A549 (cell line): ENCODE measurements at regions not wholly inside any gene's neighbourhood (a gene's known extent, or its start where the extent isn't known, plus 50 kb on each side); places are given as distances from the start of the nearest gene placed in this dataset.

Experiments used
- ATAC-seq, 2 experiments: fragments of 200-7000 bp in 1 of 2; fragments of >200 bp in 1 of 2; cut with Nextera tagmentation in 1 of 2; cut with Tn5 transposase in 1 of 2; 3 replicates each; pipeline versions ENCODE4 v1.8.0 to v1.9.1; 2018 to 2020; ENCODE audit warnings: mild to moderate bottlenecking in 1 of 2, moderate library complexity in 1 of 2
- CTCF ChIA-PET: fragments of 300-600 bp; sonication (Branson Sonifier 250); formaldehyde crosslinking; extraction: SDS; loops from one replicate; lab custom pipeline; 2021; ENCODE audit warnings: antibody characterized with exemption, inconsistent platforms; lab: Yijun Ruan, JAX
- POLR2A ChIA-PET: fragments of 350-600 bp; formaldehyde crosslinking; extraction: SDS; loops from one replicate; lab custom pipeline; 2021; ENCODE audit warnings: antibody characterized with exemption, inconsistent platforms; lab: Yijun Ruan, JAX
- DNase-seq, 2 experiments: peaks; one replicate each; pipeline versions ENCODE4 v3.0.0 to v3.0.0-alpha.2; 2011 to 2016; ENCODE audit warnings: low read depth in 1 of 2, low spot score in 1 of 2
- FAIRE-seq: peaks from 2 replicates; lab custom pipeline; 2011; peaks lifted over from hg19 to GRCh38; lab: Jason Lieb, UNC
- H3K27ac ChIP-seq, 2 experiments: fragments of >200 bp; sonication (Bioruptor Twin); formaldehyde crosslinking; 3 replicates each; pipeline ENCODE4 v1.5.1; 2016 to 2017
- H3K4me1 ChIP-seq: fragments of >200 bp; sonication (Bioruptor Twin); formaldehyde crosslinking; 3 replicates; pipeline ENCODE4 v1.6.1; 2016
- H3K4me2 ChIP-seq: fragments of >200 bp; sonication (Bioruptor Twin); formaldehyde crosslinking; 3 replicates; pipeline ENCODE4 v1.6.1; 2016
- H3K4me3 ChIP-seq: fragments of >200 bp; sonication (Bioruptor Twin); formaldehyde crosslinking; 3 replicates; pipeline ENCODE4 v1.5.1; 2016
- H3K9me3 ChIP-seq: fragments of >200 bp; sonication (Bioruptor Twin); formaldehyde crosslinking; 3 replicates; pipeline ENCODE4 v1.6.1; 2016
- CBX2 ChIP-seq: fragments of 200-600 bp; sonication (generic); IDR thresholded peaks from 2 replicates; pipeline ENCODE4 v1.6.1; 2016; ENCODE audit warnings: low read depth, mild to moderate bottlenecking, borderline replicate concordance
- CBX8 ChIP-seq: fragments of 200-600 bp; sonication (generic); IDR thresholded peaks from 2 replicates; pipeline ENCODE4 v1.6.1; 2016
- CTCF ChIP-seq: fragments of >200 bp; sonication (Bioruptor Twin); formaldehyde crosslinking; IDR thresholded peaks from 3 replicates; pipeline ENCODE4 v1.5.1; 2016
- E2F6 ChIP-seq: IDR thresholded peaks from 2 replicates; pipeline ENCODE4 v1.6.1; 2012; ENCODE audit warnings: low read depth, borderline replicate concordance
- ELK1 ChIP-seq: fragments of 150-350 bp; IDR thresholded peaks from 2 replicates; pipeline ENCODE4 v1.6.1; 2014; ENCODE audit warnings: low read depth, mild to moderate bottlenecking, low read length
- FOSB ChIP-seq: fragments of 250-450 bp; sonication (Bioruptor Pico); IDR thresholded peaks from 2 replicates; pipeline ENCODE4 v1.5.0; 2020; ENCODE audit warnings: mild to moderate bottlenecking, moderate library complexity
- FOSL2 ChIP-seq, 2 experiments: fragments of 450-650 bp in 1 of 2; fragments of >200 bp in 1 of 2; sonication (Bioruptor Twin) in 1 of 2; formaldehyde crosslinking; IDR thresholded peaks; 2 replicates each; pipeline versions ENCODE4 v1.5.0 to v1.6.1; 2016 to 2020; ENCODE audit warnings: mild to moderate bottlenecking in 1 of 2, moderate library complexity in 1 of 2
- GATA3 ChIP-seq: IDR thresholded peaks from 2 replicates; pipeline ENCODE4 v1.6.1; 2012; ENCODE audit warnings: borderline replicate concordance
- HEYL ChIP-seq: fragments of 250-450 bp; sonication (Bioruptor Pico); IDR thresholded peaks from 2 replicates; pipeline ENCODE4 v1.8.0; 2021; ENCODE audit warnings: mild to moderate bottlenecking, moderate library complexity
- HMGXB4 ChIP-seq: fragments of 250-450 bp; sonication (Bioruptor Pico); IDR thresholded peaks from 2 replicates; pipeline ENCODE4 v1.5.0; 2021; ENCODE audit warnings: mild to moderate bottlenecking, moderate library complexity, borderline replicate concordance
- HOXB13 ChIP-seq: fragments of 250-450 bp; sonication (Bioruptor Pico); IDR thresholded peaks from 2 replicates; pipeline ENCODE4 v1.5.0; 2020; ENCODE audit warnings: low read depth, mild to moderate bottlenecking, moderate library complexity
- KDM5A ChIP-seq: fragments of 200-600 bp; sonication (generic); IDR thresholded peaks from 2 replicates; pipeline ENCODE4 v1.6.1; 2016; ENCODE audit warnings: antibody characterized with exemption, mild to moderate bottlenecking
- MAZ ChIP-seq: fragments of 150-350 bp; IDR thresholded peaks from 2 replicates; pipeline ENCODE4 v1.6.1; 2014; ENCODE audit warnings: antibody characterized with exemption, low read depth, low read length, borderline replicate concordance
- MYC ChIP-seq: IDR thresholded peaks from 2 replicates; pipeline ENCODE4 v1.6.1; 2012; ENCODE audit warnings: mild to moderate bottlenecking, inconsistent platforms, low read length, improper control_type of control experiment, borderline replicate concordance
- PBX3 ChIP-seq: IDR thresholded peaks from 2 replicates; pipeline ENCODE4 v1.6.1; 2012
- RAD21 ChIP-seq, 2 experiments: fragments of >200 bp in 1 of 2; sonication (Bioruptor Twin) in 1 of 2; formaldehyde crosslinking in 1 of 2; IDR thresholded peaks in 1 of 2; conservative IDR thresholded peaks in 1 of 2; 2 replicates in 1 of 2; 3 replicates in 1 of 2; pipeline ENCODE4 v1.6.1; 2012 to 2018; ENCODE audit warnings: inconsistent platforms in 1 of 2
- RARB ChIP-seq: fragments of 250-450 bp; sonication (Bioruptor Pico); IDR thresholded peaks from 2 replicates; pipeline ENCODE4 v1.8.0; 2021; ENCODE audit warnings: mild to moderate bottlenecking, moderate library complexity
- RNF2 ChIP-seq: fragments of 200-600 bp; sonication (generic); IDR thresholded peaks from 2 replicates; pipeline ENCODE4 v1.6.1; 2016; ENCODE audit warnings: low read depth, mild to moderate bottlenecking, antibody characterized with exemption, moderate library complexity, borderline replicate concordance
- SMC3 ChIP-seq: fragments of >200 bp; sonication (Bioruptor Twin); formaldehyde crosslinking; IDR thresholded peaks from 3 replicates; pipeline ENCODE4 v1.6.1; 2018; ENCODE audit warnings: inconsistent platforms
- TP53 ChIP-seq: fragments of 250-450 bp; sonication (Bioruptor Pico); IDR thresholded peaks from 2 replicates; pipeline ENCODE4 v1.5.0; 2021; ENCODE audit warnings: mild to moderate bottlenecking, moderate library complexity
- ZSCAN20 ChIP-seq: fragments of 250-450 bp; sonication (Bioruptor Pico); IDR thresholded peaks from 2 replicates; pipeline ENCODE4 v1.8.0; 2022; ENCODE audit warnings: mild to moderate bottlenecking, moderate library complexity
- WGBS: methylation state at CpG from one replicate; pipeline ENCODE4 v1.1.6; 2017; ENCODE audit errors: missing lambda C conversion rate; 5-methylcytosine and 5-hydroxymethylcytosine counted together

GRCh38 chr13:47046706-47047105 is 149.9 kb upstream of the HTR2A start (continued):
- TF ChIP-seq PBX3: no peak
- TF ChIP-seq, all 56 proteins: peak for 0

- FAIRE-seq (no peak), ATAC-seq (no peak), DNase-seq (no peak)
- no peak for TF ChIP-seq CTCF
- no peak for TF ChIP-seq RAD21 (conservative IDR thresholded peaks at IDR 0.05 in 1 of 2, IDR thresholded peaks at IDR 0.05 in 1 of 2)
- TF ChIP-seq ELK1: no peak
- TF ChIP-seq CBX8: no peak
- no peak for TF ChIP-seq MYC
- no peak for TF ChIP-seq FOSB (CRISPR knock-in tag)
- no peak for TF ChIP-seq MAZ
- TF ChIP-seq CBX2: no peak
- TF ChIP-seq KDM5A: no peak
- TF ChIP-seq FOSL2 (IDR thresholded peaks at IDR 0.05): no peak
- TF ChIP-seq FOSL2 (CRISPR knock-in tag; IDR thresholded peaks at IDR 0.05): no peak
- no peak for TF ChIP-seq HOXB13 (CRISPR knock-in tag)
- no peak for TF ChIP-seq ZSCAN20 (CRISPR knock-in tag)
- Histone ChIP-seq H3K4me1 (no peaks in the 10 kb centered on the region), H3K4me2 (no peak overlapping the region), H3K4me3 (no peak overlapping the region), H3K9me3 (no peaks in the 10 kb centered on the region), H3K27ac (no peak overlapping the region)
- POLR2A ChIA-PET: no interaction called here
- WGBS: 3% methylated on average over 2 of the region's 2 CpGs
- CTCF ChIA-PET: no interaction called here
Observed at GRCh38 chr13:47044842-47045241, 148.0 kb upstream of the HTR2A start.

- FAIRE-seq (no peak), DNase-seq (no peak)
- POLR2A ChIA-PET: no interaction called here
- H3K9me3 ChIP-seq: no peaks in the 10 kb centered on the region
- CTCF ChIA-PET: no interaction called here
- 4% methylated on average over 2 of the region's 2 CpGs for WGBS
- no peak for TF ChIP-seq HMGXB4 (CRISPR knock-in tag)
- TF ChIP-seq PBX3: no peak
- no peak for TF ChIP-seq HEYL
- TF ChIP-seq E2F6: no peak
- no peak for TF ChIP-seq RNF2
- TF ChIP-seq TP53 (CRISPR knock-in tag): no peak
- TF ChIP-seq GATA3: no peak
- no peak for TF ChIP-seq SMC3
- TF ChIP-seq RARB (CRISPR knock-in tag): no peak
- no peak for TF ChIP-seq CTCF
- TF ChIP-seq ZSCAN20 (CRISPR knock-in tag): no peak
- TF ChIP-seq, all 56 proteins: peak for 0
- ATAC-seq: no peak
- no peak overlapping the region for H3K4me2 ChIP-seq
- no peak overlapping the region for H3K27ac ChIP-seq
- H3K4me1 ChIP-seq: no peaks in the 10 kb centered on the region
- no peak overlapping the region for H3K4me3 ChIP-seq
Observed at GRCh38 chr13:47039106-47039505, 142.3 kb upstream of the HTR2A start.
